H1 (cell line): ENCODE measurements at regions not wholly inside any gene's neighbourhood (a gene's known extent, or its start where the extent isn't known, plus 50 kb on each side); places are given as distances from the start of the nearest gene placed in this dataset.

Experiments used
- CTCF ChIA-PET: fragments of 300-600 bp; sonication (Branson Sonifier 250); formaldehyde crosslinking; loops from one replicate; lab custom pipeline; 2021; ENCODE audit not compliant: partially characterized antibody; lab: Charles Lee
- POLR2A ChIA-PET: fragments of 300-600 bp; sonication (Branson Sonifier 250); formaldehyde crosslinking; loops from one replicate; lab custom pipeline; 2021; ENCODE audit warnings: inconsistent platforms; ENCODE audit not compliant: partially characterized antibody; lab: Charles Lee
- DNase-seq, 2 experiments: peaks; one replicate each; pipeline versions ENCODE4 v3.0.0 to v3.0.0-alpha.2; 2010 to 2022; ENCODE audit warnings: low spot score in 2 of 2, low read depth in 1 of 2, mixed read lengths in 1 of 2
- FAIRE-seq: peaks from 2 replicates; lab custom pipeline; 2011; peaks lifted over from hg19 to GRCh38; lab: Jason Lieb, UNC
- H2AFZ ChIP-seq: 2 replicates; pipeline ENCODE4 v1.8.1; 2012; ENCODE audit warnings: low read length, inconsistent platforms
- H2AK5ac ChIP-seq: 2 replicates; pipeline ENCODE4 v1.6.1; 2013; ENCODE audit warnings: low read depth, low read length
- H2BK120ac ChIP-seq: replicated peaks from 2 replicates; pipeline ENCODE3; 2013; ENCODE audit warnings: low read depth, low read length, inconsistent platforms
- H2BK12ac ChIP-seq: 2 replicates; pipeline ENCODE4 v1.6.1; 2013; ENCODE audit warnings: low read depth, low read length
- H2BK15ac ChIP-seq: 2 replicates; pipeline ENCODE4 v1.6.1; 2013; ENCODE audit warnings: low read length
- H2BK20ac ChIP-seq: 2 replicates; pipeline ENCODE4 v1.6.1; 2013; ENCODE audit warnings: low read length
- H2BK5ac ChIP-seq: 2 replicates; pipeline ENCODE4 v1.6.1; 2013; ENCODE audit warnings: low read depth, low read length
- H3K14ac ChIP-seq: 2 replicates; pipeline ENCODE4 v1.6.1; 2013; ENCODE audit warnings: inconsistent platforms; ENCODE audit not compliant: insufficient read length
- H3K18ac ChIP-seq: 2 replicates; pipeline ENCODE4 v1.6.1; 2013; ENCODE audit warnings: low read length; ENCODE audit errors: extremely low read depth
- H3K23ac ChIP-seq: 2 replicates; pipeline ENCODE4 v1.6.1; 2013; ENCODE audit warnings: inconsistent platforms; ENCODE audit not compliant: insufficient read length
- H3K23me2 ChIP-seq: 2 replicates; pipeline ENCODE4 v1.6.1; 2013; ENCODE audit warnings: low read depth, low read length
- H3K27ac ChIP-seq: 2 replicates; pipeline ENCODE4 v1.6.1; 2011; ENCODE audit warnings: low read depth, low read length, inconsistent platforms
- H3K27me3 ChIP-seq, 4 experiments: replicated peaks in 1 of 4; 1 replicate in 1 of 4; 2 replicates in 3 of 4; pipeline versions ENCODE4 v1.6.1 to v1.8.1; 2011 to 2013; ENCODE audit warnings: low read length in 3 of 4, mild to moderate bottlenecking in 3 of 4, inconsistent platforms in 2 of 4, mixed read lengths in 2 of 4, moderate library complexity in 1 of 4; ENCODE audit not compliant: control insufficient read depth in 3 of 4, insufficient read depth in 3 of 4; ENCODE audit errors: extremely low read depth in 1 of 4
- H3K36me3 ChIP-seq, 4 experiments: 2 replicates each; pipeline versions ENCODE4 v1.6.1 to v1.8.1; 2011 to 2013; ENCODE audit warnings: mild to moderate bottlenecking in 4 of 4, low read length in 3 of 4, moderate library complexity in 2 of 4, control low read depth in 1 of 4, inconsistent platforms in 1 of 4; ENCODE audit not compliant: insufficient read depth in 4 of 4, control insufficient read depth in 2 of 4
- H3K4ac ChIP-seq: replicated peaks from 2 replicates; pipeline ENCODE3; 2013; ENCODE audit warnings: low read length, low read depth, mixed read lengths, inconsistent platforms; ENCODE audit not compliant: insufficient read length
- H3K4me1 ChIP-seq, 4 experiments: replicated peaks in 1 of 4; 1 replicate in 1 of 4; 2 replicates in 3 of 4; pipeline versions ENCODE4 v1.6.1 to v1.8.1; 2011 to 2013; ENCODE audit warnings: low read length in 3 of 4, inconsistent platforms in 2 of 4, mixed read lengths in 1 of 4; ENCODE audit not compliant: insufficient read depth in 4 of 4, control insufficient read depth in 3 of 4
- H3K4me2 ChIP-seq, 2 experiments: 2 replicates each; pipeline versions ENCODE4 v1.6.1 to v1.8.1; 2011 to 2013; ENCODE audit warnings: low read depth in 2 of 2, low read length in 2 of 2, control low read depth in 1 of 2, inconsistent platforms in 1 of 2, mild to moderate bottlenecking in 1 of 2; ENCODE audit not compliant: insufficient read depth in 1 of 2
- H3K4me3 ChIP-seq, 4 experiments: fragments of 200-600, 300-600 bp in 1 of 4; sonication (generic), shearing (Covaris generic), sonication (Bioruptor Twin) in 1 of 4; 2 replicates each; pipeline versions ENCODE4 v1.5.1 to v1.8.1; 2011 to 2016; ENCODE audit warnings: low read length in 4 of 4, low read depth in 3 of 4, control low read depth in 2 of 4, inconsistent platforms in 2 of 4, mild to moderate bottlenecking in 2 of 4, mixed read lengths in 1 of 4, moderate library complexity in 1 of 4; ENCODE audit not compliant: insufficient read depth in 2 of 4; ENCODE audit errors: extremely low read depth in 1 of 4
- H3K56ac ChIP-seq: replicated peaks from 2 replicates; pipeline ENCODE3; 2013; ENCODE audit warnings: low read depth, mild to moderate bottlenecking, mixed read lengths, low read length, inconsistent platforms; ENCODE audit not compliant: insufficient read length
- H3K79me1 ChIP-seq: 2 replicates; pipeline ENCODE4 v1.6.1; 2013; ENCODE audit warnings: low read depth, low read length, control low read depth
- H3K79me2 ChIP-seq, 2 experiments: 2 replicates each; pipeline versions ENCODE4 v1.6.1 to v1.8.1; 2012 to 2013; ENCODE audit warnings: low read length in 2 of 2, mild to moderate bottlenecking in 2 of 2, inconsistent platforms in 1 of 2; ENCODE audit not compliant: insufficient read depth in 2 of 2, control insufficient read depth in 1 of 2
- H3K9ac ChIP-seq, 4 experiments: replicated peaks in 1 of 4; 1 replicate in 1 of 4; 2 replicates in 3 of 4; pipeline versions ENCODE4 v1.6.1 to v1.8.1; 2011 to 2013; ENCODE audit warnings: low read depth in 3 of 4, low read length in 3 of 4, control low read depth in 2 of 4, mild to moderate bottlenecking in 2 of 4, moderate library complexity in 2 of 4, inconsistent platforms in 1 of 4; ENCODE audit errors: extremely low read depth in 1 of 4
- H3K9me3 ChIP-seq, 2 experiments: 2 replicates each; pipeline versions ENCODE4 v1.6.1 to v1.8.1; 2012 to 2013; ENCODE audit warnings: mild to moderate bottlenecking in 2 of 2, moderate library complexity in 2 of 2, control low read depth in 1 of 2, inconsistent platforms in 1 of 2, low read depth in 1 of 2, low read length in 1 of 2, mixed read lengths in 1 of 2; ENCODE audit not compliant: insufficient read depth in 2 of 2
- H4K20me1 ChIP-seq, 2 experiments: replicated peaks in 1 of 2; 2 replicates each; pipeline versions ENCODE3 to v1.8.1; 2011 to 2013; ENCODE audit warnings: inconsistent platforms in 2 of 2, low read length in 2 of 2, mild to moderate bottlenecking in 1 of 2; ENCODE audit not compliant: insufficient read depth in 2 of 2, control insufficient read depth in 1 of 2
- H4K5ac ChIP-seq: 2 replicates; pipeline ENCODE4 v1.6.1; 2013; ENCODE audit warnings: low read length, low read depth, mixed read lengths, inconsistent platforms; ENCODE audit not compliant: insufficient read length
- H4K8ac ChIP-seq: 2 replicates; pipeline ENCODE4 v1.8.0; 2013; ENCODE audit warnings: mild to moderate bottlenecking, moderate library complexity, low read length, inconsistent platforms; ENCODE audit not compliant: insufficient read depth; ENCODE audit errors: extremely low read depth
- H4K91ac ChIP-seq: replicated peaks from 2 replicates; pipeline ENCODE3; 2013; ENCODE audit warnings: low read length, mixed read lengths, inconsistent platforms; ENCODE audit not compliant: insufficient read length
- CHD1 ChIP-seq: IDR thresholded peaks from 2 replicates; pipeline ENCODE4 v1.6.1; 2012; ENCODE audit warnings: low read depth, low read length, improper control_type of control experiment
- CREB1 ChIP-seq: IDR thresholded peaks from 2 replicates; pipeline ENCODE4 v1.6.1; 2012; ENCODE audit warnings: inconsistent platforms
- E2F6 ChIP-seq: IDR thresholded peaks from 2 replicates; pipeline ENCODE4 v1.6.1; 2012; ENCODE audit warnings: inconsistent platforms
- EP300 ChIP-seq, 2 experiments: IDR thresholded peaks; 1 replicate in 1 of 2; 2 replicates in 1 of 2; pipeline ENCODE4 v1.6.1; 2011 to 2012; ENCODE audit warnings: low read depth in 2 of 2, low read length in 2 of 2, mild to moderate bottlenecking in 2 of 2, borderline replicate concordance in 1 of 2, inconsistent platforms in 1 of 2, moderate library complexity in 1 of 2
- GTF2F1 ChIP-seq: IDR thresholded peaks from 2 replicates; pipeline ENCODE4 v1.6.1; 2012; ENCODE audit warnings: low read depth, low read length, improper control_type of control experiment, borderline replicate concordance
- HDAC2 ChIP-seq, 2 experiments: fragments of 300-600 bp in 1 of 2; sonication (generic) in 1 of 2; IDR thresholded peaks; 2 replicates each; pipeline ENCODE4 v1.6.1; 2011 to 2012; ENCODE audit warnings: low read depth in 2 of 2, low read length in 2 of 2, mild to moderate bottlenecking in 2 of 2, moderate library complexity in 2 of 2, borderline replicate concordance in 1 of 2, inconsistent platforms in 1 of 2
- NANOG ChIP-seq: IDR thresholded peaks from 2 replicates; pipeline ENCODE4 v1.6.1; 2011; ENCODE audit warnings: low read length, low read depth, mild to moderate bottlenecking, inconsistent platforms; ENCODE audit not compliant: insufficient read depth, poor library complexity, severe bottlenecking
- RNF2 ChIP-seq: fragments of 200-900, 300-1000 bp; sonication (generic); IDR thresholded peaks from 2 replicates; pipeline ENCODE4 v1.7.1; 2016; ENCODE audit warnings: borderline replicate concordance, low read depth, mild to moderate bottlenecking, antibody characterized with exemption, low read length; ENCODE audit not compliant: poor library complexity, severe bottlenecking; ENCODE audit errors: missing control alignments
- SP1 ChIP-seq: IDR thresholded peaks from 2 replicates; pipeline ENCODE4 v1.6.1; 2011; ENCODE audit warnings: low read depth, low read length
- SP4 ChIP-seq: IDR thresholded peaks from 2 replicates; pipeline ENCODE4 v1.6.1; 2012; ENCODE audit warnings: low read length, inconsistent platforms
- SRF ChIP-seq: IDR thresholded peaks from 2 replicates; pipeline ENCODE4 v1.6.1; 2011; ENCODE audit warnings: mild to moderate bottlenecking, low read depth, low read length, moderate library complexity
- WGBS, 2 experiments: shearing (Covaris generic) in 1 of 2; methylation state at CpG; one replicate each; pipeline versions ENCODE4 v1.1.6 to v1.1.7; 2013 to 2015; ENCODE audit warnings: low lambda C conversion rate in 2 of 2, mixed read lengths in 2 of 2, inconsistent platforms in 1 of 2, low coverage in 1 of 2, missing lambda C conversion rate in 1 of 2; ENCODE audit not compliant: insufficient replicate concordance in 2 of 2, insufficient coverage in 1 of 2, insufficient read length in 1 of 2; ENCODE audit errors: extremely low coverage in 1 of 2, missing lambda C conversion rate in 1 of 2; 5-methylcytosine and 5-hydroxymethylcytosine counted together
- TF ChIP-seq, protein P1 (sequence below): IDR thresholded peaks from 2 replicates; pipeline ENCODE4 v1.6.1; 2011; ENCODE audit warnings: low read length, improper control_type of control experiment

DNA sequence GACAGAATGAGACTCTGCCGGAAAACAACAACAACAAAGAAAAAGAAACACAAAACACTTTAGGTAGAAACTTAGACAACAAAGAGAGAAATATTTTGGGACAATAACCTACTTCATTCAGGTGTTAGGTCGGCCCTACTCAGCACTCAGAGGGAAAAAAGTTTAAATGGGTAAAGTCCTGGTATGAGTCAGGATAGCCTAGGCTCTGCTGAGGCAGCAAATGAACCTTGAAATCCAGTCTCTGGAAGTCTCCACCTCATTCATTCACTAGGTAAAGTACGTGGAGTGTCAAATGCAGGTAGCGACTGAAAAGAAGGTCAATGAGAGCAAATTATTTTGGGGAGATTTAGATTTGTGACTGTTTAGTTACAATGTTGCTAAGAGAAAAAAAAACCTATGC, 127.4 kb downstream of the FHDC1 start:
- Histone ChIP-seq H3K18ac (no peak overlapping the region), H4K5ac (no peak overlapping the region), H2AK5ac (no peak overlapping the region), H3K27me3 (no peaks in the 10 kb centered on the region), H3K27ac (no peak overlapping the region), H2BK12ac (no peak overlapping the region), H3K56ac (no peak overlapping the region), H3K79me1 (no peaks in the 10 kb centered on the region), H3K4ac (no peak overlapping the region), H3K9me3 (no peaks in the 10 kb centered on the region), H2BK5ac (no peak overlapping the region), H2BK120ac (no peak overlapping the region), H4K20me1 (no peaks in the 10 kb centered on the region), H3K9ac (no peak overlapping the region), H4K91ac (no peak overlapping the region), H2BK15ac (no peak overlapping the region), H2BK20ac (no peak overlapping the region), H3K4me3 (no peak overlapping the region), H3K23ac (no peak overlapping the region), H3K4me2 (no peak overlapping the region), H3K79me2 (no peaks in the 10 kb centered on the region), H3K4me1 (peaks cover 2 to 13% (median 7%) of the 10 kb centered on the region in 4 experiments; a peak in 5 of 7 replicates), H3K36me3 (no peaks in the 10 kb centered on the region), H3K23me2 (no peaks in the 10 kb centered on the region), H2AFZ (no peak overlapping the region), H3K14ac (no peak overlapping the region), H4K8ac (no peak overlapping the region)
- 87% methylated on average over 4 of the region's 4 CpGs; no CpG with 5 or more reads in 1 of the 2 experiments for WGBS, 2 experiments
- FAIRE-seq (no peak), DNase-seq (no peak)
- ChIA-PET CTCF (interaction anchor here (1.5 kb wide), 1 partner anchor 22 kb away, joined by 5 read pairs; no protein-coding TSS in a partner anchor), POLR2A (no interaction called here)
- no peak for TF ChIP-seq RNF2
- TF ChIP-seq EP300 (IDR thresholded peaks at IDR 0.05; ENCODE audit: borderline replicate concordance in 1 of 2, low read depth in 2 of 2, low read length in 2 of 2): no peak
- TF ChIP-seq NANOG: no peak
- no peak for TF ChIP-seq SRF
- TF ChIP-seq CREB1: no peak
- no peak for TF ChIP-seq HDAC2 (IDR thresholded peaks at IDR 0.05; ENCODE audit: borderline replicate concordance in 1 of 2, low read depth in 2 of 2, low read length in 2 of 2)
- TF ChIP-seq E2F6: no peak
- no peak for TF ChIP-seq SP4
- TF ChIP-seq CHD1: no peak
- TF ChIP-seq, protein P1, sequence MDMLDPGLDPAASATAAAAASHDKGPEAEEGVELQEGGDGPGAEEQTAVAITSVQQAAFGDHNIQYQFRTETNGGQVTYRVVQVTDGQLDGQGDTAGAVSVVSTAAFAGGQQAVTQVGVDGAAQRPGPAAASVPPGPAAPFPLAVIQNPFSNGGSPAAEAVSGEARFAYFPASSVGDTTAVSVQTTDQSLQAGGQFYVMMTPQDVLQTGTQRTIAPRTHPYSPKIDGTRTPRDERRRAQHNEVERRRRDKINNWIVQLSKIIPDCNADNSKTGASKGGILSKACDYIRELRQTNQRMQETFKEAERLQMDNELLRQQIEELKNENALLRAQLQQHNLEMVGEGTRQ: no peak
- no peak for TF ChIP-seq SP1
- no peak for TF ChIP-seq GTF2F1
